ENCODE measurements at regions not wholly inside any gene's neighbourhood (a gene's known extent, or its start where the extent isn't known, plus 50 kb on each side); places are given as distances from the start of the nearest gene placed in this dataset.

- intact Hi-C loops (cut with micrococcal nuclease): no loop called here
- H3K9me1 ChIP-seq (replicated peaks; ENCODE audit: control insufficient read depth, extremely low read depth, insufficient read depth, low read length): no peaks in the 10 kb centered on the region
- H3K36me3 ChIP-seq (ENCODE audit: control insufficient read depth in 2 of 2, extremely low read depth in 1 of 2, insufficient read depth in 2 of 2, low read length in 2 of 2): no peaks in the 10 kb centered on the region
- no peak overlapping the region for H2AFZ ChIP-seq (ENCODE audit: low read depth, low read length)
- no peaks in the 10 kb centered on the region for H4K20me1 ChIP-seq (replicated peaks; ENCODE audit: control insufficient read depth, extremely low read depth, insufficient read depth, low read length)
- H3K79me2 ChIP-seq (ENCODE audit: control insufficient read depth, insufficient read depth, low read length): no peaks in the 10 kb centered on the region
- dilution Hi-C loops (cut with MboI; ENCODE audit: extremely low pct_ligation_motif_present, low sequenced_read_pairs): no loop called here
- POLR2A ChIA-PET: no interaction called here
- CTCF ChIA-PET: no interaction called here
- BruUV-seq (replicated peaks): no TSS peak
- no peak overlapping the region for H3K4me2 ChIP-seq (ENCODE audit: insufficient read depth, low read length)
- no peaks in the 10 kb centered on the region for H3K4me1 ChIP-seq (ENCODE audit: control insufficient read depth, extremely low read depth, insufficient read depth, low read length)
- H3K9ac ChIP-seq (replicated peaks; ENCODE audit: extremely low read depth, insufficient read depth, low read length): no peak overlapping the region
- H3K9me3 ChIP-seq (replicated peaks; ENCODE audit: control insufficient read depth, insufficient read depth, low read length): no peaks in the 10 kb centered on the region
- DNase-seq (ENCODE audit: low read depth, low spot score) (no peak), FAIRE-seq (no peak)
- H3K27ac ChIP-seq (ENCODE audit: insufficient read depth, low read depth, low read length): no peak overlapping the region
- no peak for TF ChIP-seq POLR2A (IDR thresholded peaks at IDR 0.05; ENCODE audit: low read depth, low read length)
- TF ChIP-seq, protein P1, sequence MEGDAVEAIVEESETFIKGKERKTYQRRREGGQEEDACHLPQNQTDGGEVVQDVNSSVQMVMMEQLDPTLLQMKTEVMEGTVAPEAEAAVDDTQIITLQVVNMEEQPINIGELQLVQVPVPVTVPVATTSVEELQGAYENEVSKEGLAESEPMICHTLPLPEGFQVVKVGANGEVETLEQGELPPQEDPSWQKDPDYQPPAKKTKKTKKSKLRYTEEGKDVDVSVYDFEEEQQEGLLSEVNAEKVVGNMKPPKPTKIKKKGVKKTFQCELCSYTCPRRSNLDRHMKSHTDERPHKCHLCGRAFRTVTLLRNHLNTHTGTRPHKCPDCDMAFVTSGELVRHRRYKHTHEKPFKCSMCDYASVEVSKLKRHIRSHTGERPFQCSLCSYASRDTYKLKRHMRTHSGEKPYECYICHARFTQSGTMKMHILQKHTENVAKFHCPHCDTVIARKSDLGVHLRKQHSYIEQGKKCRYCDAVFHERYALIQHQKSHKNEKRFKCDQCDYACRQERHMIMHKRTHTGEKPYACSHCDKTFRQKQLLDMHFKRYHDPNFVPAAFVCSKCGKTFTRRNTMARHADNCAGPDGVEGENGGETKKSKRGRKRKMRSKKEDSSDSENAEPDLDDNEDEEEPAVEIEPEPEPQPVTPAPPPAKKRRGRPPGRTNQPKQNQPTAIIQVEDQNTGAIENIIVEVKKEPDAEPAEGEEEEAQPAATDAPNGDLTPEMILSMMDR (IDR thresholded peaks at IDR 0.05; ENCODE audit: extremely low read depth in 1 of 2, insufficient read depth in 1 of 2, low read depth in 1 of 2, low read length in 2 of 2): no peak
- H3K4me3 ChIP-seq (replicated peaks in 1 of 3; ENCODE audit: insufficient read depth in 1 of 3, low read depth in 1 of 3, low read length in 3 of 3): no peak overlapping the region
- no peaks in the 10 kb centered on the region for H3K27me3 ChIP-seq (ENCODE audit: control insufficient read depth in 2 of 2, insufficient read depth in 2 of 2, low read length in 2 of 2)
Observed at GRCh38 chr9:75712700-75713099, 177.8 kb upstream of the PCSK5 start.

- Histone ChIP-seq H3K27me3 (ENCODE audit: control insufficient read depth in 2 of 2, insufficient read depth in 2 of 2, low read length in 2 of 2) (no peaks in the 10 kb centered on the region), H3K36me3 (ENCODE audit: control insufficient read depth in 2 of 2, extremely low read depth in 1 of 2, insufficient read depth in 2 of 2, low read length in 2 of 2) (no peaks in the 10 kb centered on the region), H3K4me1 (ENCODE audit: control insufficient read depth, extremely low read depth, insufficient read depth, low read length) (no peaks in the 10 kb centered on the region), H3K9me3 (replicated peaks; ENCODE audit: control insufficient read depth, insufficient read depth, low read length) (no peaks in the 10 kb centered on the region), H3K9ac (replicated peaks; ENCODE audit: extremely low read depth, insufficient read depth, low read length) (no peak overlapping the region), H3K27ac (ENCODE audit: insufficient read depth, low read depth, low read length) (no peak overlapping the region), H4K20me1 (replicated peaks; ENCODE audit: control insufficient read depth, extremely low read depth, insufficient read depth, low read length) (no peaks in the 10 kb centered on the region), H3K4me3 (replicated peaks in 1 of 3; ENCODE audit: insufficient read depth in 1 of 3, low read depth in 1 of 3, low read length in 3 of 3) (no peak overlapping the region), H2AFZ (ENCODE audit: low read depth, low read length) (no peak overlapping the region), H3K4me2 (ENCODE audit: insufficient read depth, low read length) (no peak overlapping the region), H3K79me2 (ENCODE audit: control insufficient read depth, insufficient read depth, low read length) (no peaks in the 10 kb centered on the region), H3K9me1 (replicated peaks; ENCODE audit: control insufficient read depth, extremely low read depth, insufficient read depth, low read length) (no peaks in the 10 kb centered on the region)
- intact Hi-C loops (cut with micrococcal nuclease) (no loop called here), dilution Hi-C loops (cut with MboI; ENCODE audit: extremely low pct_ligation_motif_present, low sequenced_read_pairs) (no loop called here)
- DNase-seq (ENCODE audit: low read depth, low spot score): no peak
- no peak for TF ChIP-seq EZH2 (IDR thresholded peaks at IDR 0.05; ENCODE audit: borderline replicate concordance, low read depth, low read length, severe bottlenecking)
- no peak for TF ChIP-seq FOS (IDR thresholded peaks at IDR 0.05; ENCODE audit: borderline replicate concordance, insufficient read depth, low read length)
- no peak for TF ChIP-seq JUN (IDR thresholded peaks at IDR 0.05; ENCODE audit: borderline replicate concordance, insufficient read depth, insufficient read length, low read depth)
- TF ChIP-seq, protein P1 (IDR thresholded peaks at IDR 0.05; ENCODE audit: extremely low read depth in 1 of 2, insufficient read depth in 1 of 2, low read depth in 1 of 2, low read length in 2 of 2): no peak
- TF ChIP-seq POLR2AphosphoS5 (IDR thresholded peaks at IDR 0.05; ENCODE audit: insufficient read depth, low read depth, low read length): no peak
- TF ChIP-seq MYC (IDR thresholded peaks at IDR 0.05; ENCODE audit: low read depth, low read length): no peak
- BruUV-seq (replicated peaks): no TSS peak
- CTCF ChIA-PET: no interaction called here
- POLR2A ChIA-PET: no interaction called here
- no peak for FAIRE-seq
Observed at GRCh38 chr9:75713335-75713734, 177.1 kb upstream of the PCSK5 start.
